Occipital lobe (tissue), 1 donor: ENCODE measurements at regions not wholly inside any gene's neighbourhood (a gene's known extent, or its start where the extent isn't known, plus 50 kb on each side); places are given as distances from the start of the nearest gene placed in this dataset.

ENCODE experiments used
- DNase-seq: peaks from one replicate; lab custom pipeline; 2025; lab: John Stamatoyannopoulos, UW

DNA sequence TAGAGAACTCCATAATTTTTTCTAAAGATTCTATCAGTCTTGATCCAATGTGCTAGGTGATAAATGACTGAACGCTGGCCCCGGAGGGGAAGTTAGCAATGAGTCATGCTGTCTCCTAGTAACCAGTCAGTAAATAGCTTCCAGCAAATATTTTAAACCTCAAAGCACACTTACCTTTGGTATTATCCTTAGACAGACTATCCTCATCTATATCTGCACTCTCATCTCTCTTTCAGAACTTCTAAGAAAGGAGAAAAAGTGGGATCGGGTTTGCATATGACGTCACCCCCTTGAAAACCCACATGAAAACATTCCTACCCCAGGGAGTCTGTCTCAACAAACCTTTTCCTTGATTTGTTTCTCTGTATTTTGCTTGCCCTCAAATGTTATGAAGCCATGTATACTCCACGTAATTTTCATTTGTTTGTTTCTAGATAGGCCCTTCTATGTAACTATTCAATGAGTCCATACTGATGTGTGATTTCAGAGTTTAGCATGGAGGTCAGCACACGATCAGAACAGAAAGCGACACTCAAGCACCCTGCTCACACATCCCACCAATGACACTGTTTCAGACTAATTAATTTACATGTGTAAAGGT, 174.9 kb upstream of the NRP1 start:
- DNase-seq = no peak

- no peak for DNase-seq
These were observed 173.4 kb upstream of the NRP1 start for GRCh38 chr10:33507662-33508425.

DNA sequence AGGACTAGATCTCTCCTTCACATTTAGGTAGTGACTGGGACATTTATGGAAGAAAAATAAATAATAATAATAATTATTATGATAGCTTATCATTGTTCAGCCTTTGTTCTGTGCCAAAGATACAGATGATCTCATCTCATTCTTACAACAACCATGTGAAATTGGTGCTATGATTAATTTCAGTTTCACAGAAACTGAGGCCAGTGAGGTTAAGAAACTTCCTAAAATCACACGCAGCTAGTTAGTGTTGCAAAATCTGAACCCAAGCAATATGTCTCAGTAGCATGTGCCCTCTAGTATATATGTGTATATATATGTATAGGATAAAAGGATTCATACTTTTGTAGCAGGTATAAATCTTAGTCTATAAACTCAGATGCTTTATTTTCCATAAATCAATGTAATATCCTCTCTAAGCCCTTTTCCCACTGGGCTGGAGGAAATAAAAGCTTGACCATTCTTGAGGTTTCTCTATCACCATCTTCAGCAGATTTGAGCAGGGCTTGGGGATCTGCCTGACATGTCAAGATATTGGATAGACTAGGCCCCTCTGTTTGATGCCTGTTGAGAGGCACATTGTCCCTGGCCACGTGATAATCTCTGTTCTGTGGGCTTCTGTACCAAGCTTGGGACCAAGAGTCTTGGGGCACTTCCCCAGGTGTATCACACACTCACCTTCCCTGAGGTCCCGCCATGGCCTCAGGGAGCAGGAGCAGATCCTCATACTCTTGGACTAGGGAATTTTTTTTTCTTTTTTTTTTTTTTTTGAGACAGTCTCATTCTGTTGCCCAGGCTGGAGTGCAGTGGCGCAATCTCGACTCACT, 172.6 kb upstream of the NRP1 start:
- no peak for DNase-seq

DNA sequence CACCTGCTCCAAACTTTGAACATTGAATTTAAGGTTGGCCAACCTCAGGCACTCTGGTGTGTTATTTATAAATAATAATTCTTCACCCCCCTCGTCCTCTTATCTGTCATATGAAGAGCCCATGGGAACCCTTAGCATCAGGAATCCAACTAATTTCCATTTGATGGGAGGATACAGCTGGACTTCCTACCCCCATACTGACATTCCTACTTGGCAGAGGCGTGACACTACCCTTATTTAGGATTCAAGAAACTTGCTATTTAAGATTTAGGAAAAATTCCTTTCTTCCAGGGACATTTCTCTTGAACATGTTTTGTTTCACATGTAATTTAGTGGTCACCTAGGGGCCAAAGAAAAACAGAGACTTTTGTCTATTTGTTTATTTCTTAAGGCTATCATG, 171.9 kb upstream of the NRP1 start:
- no peak for DNase-seq

- DNase-seq = no peak
These were observed 166.7 kb upstream of the NRP1 start for GRCh38 chr10:33501161-33501560.

DNA sequence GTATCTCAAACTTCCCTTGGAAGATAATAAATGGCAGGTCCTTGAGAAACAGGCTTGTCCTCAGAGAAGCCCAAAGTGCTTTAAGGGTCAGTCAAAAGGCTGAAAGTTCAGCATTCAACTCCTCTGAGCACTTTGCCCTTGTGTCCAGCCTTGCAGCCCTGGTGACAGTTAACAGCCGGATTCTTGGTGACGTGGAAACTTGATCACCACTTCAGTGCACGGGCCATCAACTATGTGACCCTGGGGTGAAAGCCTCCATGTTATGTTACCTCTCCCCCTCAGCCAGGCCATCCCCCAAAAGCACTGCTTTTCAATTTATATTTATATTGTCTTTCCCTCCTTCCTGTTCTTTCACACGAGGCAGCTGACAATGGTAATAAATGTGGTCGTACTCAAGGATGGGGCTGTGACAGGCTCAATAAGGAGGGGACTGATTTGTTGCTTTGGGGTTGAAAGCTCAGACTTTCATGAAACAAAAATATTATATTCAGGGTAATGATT, 164.0 kb upstream of the NRP1 start:
- DNase-seq = no peak

DNA sequence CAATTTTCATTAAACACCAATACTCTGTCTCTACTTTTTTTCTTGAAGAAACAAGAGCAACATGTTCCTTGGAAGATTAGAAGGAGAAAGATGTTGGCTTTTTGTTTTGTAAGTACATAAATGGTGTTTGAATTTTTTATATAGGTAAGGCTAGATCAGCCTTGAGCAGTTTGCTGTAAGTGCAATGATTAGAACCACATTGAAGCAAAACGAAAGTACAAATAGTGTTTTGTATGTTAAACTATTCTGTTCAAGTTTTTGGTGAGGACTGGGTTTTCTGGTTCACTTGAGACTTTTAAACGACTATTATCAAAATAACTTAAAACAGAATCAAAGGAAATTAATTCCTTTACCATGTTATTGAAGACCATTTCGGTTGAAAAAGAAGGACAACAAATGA, 162.9 kb upstream of the NRP1 start:
- DNase-seq = no peak

- DNase-seq = no peak
These were observed 161.6 kb upstream of the NRP1 start for GRCh38 chr10:33496096-33496495.

DNA sequence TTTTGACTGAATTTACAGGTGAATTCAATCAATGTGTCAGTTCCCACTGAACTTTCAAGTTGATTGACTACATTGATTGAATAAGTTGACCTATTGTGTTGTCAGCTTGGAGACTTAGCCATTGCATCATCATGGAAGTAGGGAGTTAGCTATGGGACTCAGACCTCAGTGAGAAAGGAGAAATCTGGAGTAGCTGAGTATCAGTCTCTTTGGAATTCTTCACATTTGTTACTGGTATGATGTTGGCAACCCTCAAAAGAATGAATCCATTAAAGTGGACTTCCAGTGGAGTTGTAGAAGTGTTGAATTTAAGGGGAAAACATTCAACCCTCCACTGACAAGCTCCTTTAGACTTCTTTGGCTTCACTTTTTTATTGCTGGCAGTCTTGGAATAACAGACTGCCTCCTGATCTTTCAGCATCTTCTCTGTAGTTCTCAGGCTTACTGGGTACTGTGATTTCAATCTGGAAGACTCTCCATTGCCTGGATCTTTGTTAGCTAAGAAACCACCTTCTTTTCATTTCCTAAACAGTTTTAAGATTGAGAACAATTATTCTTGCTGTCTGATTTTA, 160.3 kb upstream of the NRP1 start:
- DNase-seq = no peak

DNA sequence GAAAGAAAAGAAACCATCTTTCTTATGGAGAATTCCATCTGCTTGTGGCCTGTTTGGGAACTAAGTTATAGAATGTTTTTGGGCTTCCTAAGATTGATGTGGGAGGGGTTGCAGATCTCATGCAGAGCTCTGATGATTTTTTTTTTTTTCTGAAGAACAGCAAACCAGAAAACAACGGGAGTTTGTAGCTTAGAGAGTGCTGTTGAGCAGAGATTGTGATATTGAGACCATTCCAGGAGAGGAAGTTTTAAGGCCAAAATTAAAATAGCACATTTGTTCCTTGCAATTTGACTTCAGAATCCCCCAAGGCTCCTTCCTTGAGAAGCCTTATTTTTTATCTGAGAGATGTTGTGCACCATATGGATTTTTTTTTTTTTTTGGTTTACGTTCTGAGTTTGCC, 159.5 kb upstream of the NRP1 start:
- no peak for DNase-seq

- no peak for DNase-seq
These were observed 159.0 kb upstream of the NRP1 start for GRCh38 chr10:33493497-33493896.

GRCh38 chr10:33492701-33493345, 158.4 kb upstream of the NRP1 start:
- no peak for DNase-seq

DNA sequence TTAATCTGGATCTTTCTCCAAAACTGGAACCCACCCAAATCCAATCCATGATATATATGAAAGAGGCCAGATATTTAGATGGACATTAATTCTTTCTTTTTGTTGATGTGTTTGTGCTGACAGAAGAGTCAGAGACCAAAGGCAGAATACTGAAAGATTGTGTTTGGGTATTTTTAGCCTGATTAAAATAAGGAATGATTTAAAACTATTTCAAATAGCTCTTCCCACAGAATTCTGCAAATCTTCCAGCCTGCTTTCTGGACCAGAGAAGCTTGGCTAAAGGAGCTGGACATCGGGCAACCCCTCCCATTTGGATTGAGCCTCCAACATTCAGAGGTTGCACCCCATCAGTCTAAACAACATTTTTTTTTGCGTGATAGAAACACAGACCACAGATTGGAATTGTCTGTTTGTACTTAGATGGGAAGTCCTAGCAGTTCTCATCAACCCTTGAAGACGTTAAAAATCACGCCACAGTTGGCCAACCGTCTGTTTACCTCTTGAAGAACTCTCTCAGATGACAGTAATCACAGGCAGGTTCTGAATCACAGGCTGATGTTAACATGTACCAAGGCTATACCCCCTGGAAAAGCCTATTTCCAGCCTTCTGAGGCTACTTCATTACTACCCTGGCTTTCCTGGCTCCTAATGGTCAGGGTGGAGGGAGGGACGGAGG, 155.2 kb upstream of the NRP1 start:
- no peak for DNase-seq

GRCh38 chr10:33487014-33487776, 152.7 kb upstream of the NRP1 start:
- DNase-seq = no peak

DNA sequence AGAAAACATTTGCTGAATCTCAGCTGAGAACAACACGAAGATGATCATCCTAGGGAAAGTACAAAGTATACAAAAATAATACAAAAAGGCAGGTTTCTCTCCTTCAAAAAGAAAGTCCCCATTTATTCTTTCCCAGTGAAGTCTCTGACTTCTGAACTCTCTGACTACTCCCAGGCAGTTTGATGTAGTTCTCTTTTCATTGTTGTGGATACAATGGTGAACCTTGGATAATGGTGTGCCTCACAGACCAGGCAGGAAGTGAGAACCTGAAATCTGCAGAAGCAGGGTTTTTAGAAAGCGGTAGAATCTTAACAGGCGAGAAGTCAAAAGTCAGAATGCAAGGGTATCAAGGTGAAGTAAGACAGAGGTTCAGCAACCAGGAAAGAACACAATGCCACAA, 150.8 kb upstream of the NRP1 start:
- no peak for DNase-seq

DNA sequence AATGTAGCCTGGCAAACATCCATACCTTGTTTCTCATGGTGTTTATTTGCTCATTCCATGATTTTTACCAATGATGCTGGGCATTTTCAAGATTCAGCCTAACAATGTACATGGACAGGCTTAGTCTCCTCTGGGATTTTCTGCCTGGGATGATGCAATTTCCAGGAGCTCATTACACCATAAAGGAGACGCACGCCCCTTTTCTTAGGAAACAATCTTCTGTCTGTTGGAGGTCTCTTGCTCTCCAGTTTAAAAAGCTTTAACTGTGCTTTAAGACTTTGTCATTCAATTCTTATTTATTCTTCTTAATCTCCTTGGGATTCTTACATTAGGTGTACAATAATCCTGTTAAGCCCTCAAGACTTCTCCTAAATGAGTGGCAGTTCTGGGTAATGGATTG, 150.3 kb upstream of the NRP1 start:
- no peak for DNase-seq

DNA sequence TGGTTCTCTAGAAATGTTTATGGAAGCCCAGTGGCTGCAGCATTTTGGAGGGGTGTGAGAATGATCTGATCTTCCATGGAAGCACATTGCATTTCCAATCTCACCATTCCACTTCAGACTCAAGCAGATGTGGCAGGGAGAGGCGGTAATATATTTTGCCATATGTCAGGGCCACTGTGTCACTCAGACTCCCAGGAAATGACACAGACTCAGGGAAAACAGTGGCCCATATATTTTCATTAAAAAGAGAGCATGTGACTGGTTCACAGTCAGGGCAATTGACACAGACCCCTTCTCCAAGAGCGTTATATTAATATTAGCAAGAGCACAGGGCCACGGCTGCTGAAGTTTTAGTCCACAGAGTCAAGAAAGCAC, 149.3 kb upstream of the NRP1 start:
- no peak for DNase-seq

DNA sequence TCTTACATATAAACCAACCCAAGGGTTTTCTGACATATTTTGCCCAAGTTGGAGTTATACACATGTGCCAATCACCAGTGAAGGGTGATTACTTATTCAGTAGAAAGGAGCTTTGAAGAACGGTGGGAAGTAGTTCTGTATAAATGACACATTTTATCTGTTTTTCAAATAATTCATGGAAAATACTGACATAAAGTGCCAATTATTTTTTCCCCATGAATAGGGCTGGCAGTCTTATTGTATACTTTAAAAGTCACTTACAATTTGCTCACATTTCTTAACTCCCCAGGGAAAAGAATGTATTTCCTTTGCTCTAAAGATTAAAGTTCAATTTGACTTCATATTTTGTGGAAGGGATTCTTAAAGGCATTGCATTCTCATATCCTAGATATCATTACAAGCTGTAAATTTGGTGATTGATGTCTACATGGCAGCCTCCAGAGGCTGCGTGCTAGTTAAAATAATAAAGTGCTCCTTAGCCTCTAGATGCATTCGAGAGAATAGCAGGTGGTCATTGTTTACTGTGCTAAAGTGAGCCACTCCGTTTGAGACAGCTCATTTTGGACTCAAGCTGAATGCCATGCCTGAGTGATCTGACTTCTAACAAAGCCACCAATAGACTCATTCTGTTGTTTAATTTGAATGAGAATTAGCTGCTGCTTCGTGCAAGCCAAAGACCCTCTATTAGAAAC, 148.8 kb upstream of the NRP1 start:
- DNase-seq = no peak

DNA sequence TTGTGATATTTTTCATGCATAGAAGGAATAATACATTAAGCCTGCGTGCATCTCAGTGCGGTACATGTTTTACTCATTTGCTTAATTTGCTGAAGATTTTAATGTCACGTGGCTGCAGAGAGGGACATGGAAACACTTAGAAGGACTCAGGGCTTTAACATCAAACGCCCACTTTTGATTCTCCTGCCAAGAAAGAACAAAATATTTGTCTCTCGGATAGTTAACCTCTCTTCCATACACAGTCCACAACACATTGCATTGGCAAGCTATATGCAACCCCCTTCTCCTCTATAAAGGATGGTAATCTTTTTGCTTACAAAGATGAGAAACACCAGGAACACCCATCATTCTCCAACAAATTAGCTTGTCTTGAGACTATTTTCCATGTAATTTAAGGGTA, 148.0 kb upstream of the NRP1 start:
- DNase-seq = no peak

DNA sequence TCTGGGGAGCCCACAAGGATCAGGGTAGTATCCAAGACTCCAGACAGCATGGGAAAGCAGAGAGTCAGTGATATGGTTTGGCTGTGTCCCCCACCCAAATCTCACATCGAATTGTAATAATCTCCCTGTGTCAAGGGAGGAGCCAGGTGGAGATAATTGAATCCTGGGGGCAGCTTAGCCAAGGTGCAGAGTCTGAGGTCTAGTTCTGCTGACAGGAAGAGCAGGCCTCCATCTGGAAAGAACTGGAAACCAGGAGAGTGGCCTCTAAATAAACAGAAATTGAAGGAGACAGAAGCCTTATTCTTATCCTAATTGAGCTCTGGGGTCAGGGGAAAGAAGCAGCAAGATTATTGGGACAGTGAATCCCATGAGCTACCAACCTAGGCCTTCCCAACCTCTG, 146.7 kb upstream of the NRP1 start:
- no peak for DNase-seq
